RWPE2 (cell line): ENCODE measurements at regions not wholly inside any gene's neighbourhood (a gene's known extent, or its start where the extent isn't known, plus 50 kb on each side); places are given as distances from the start of the nearest gene placed in this dataset.

Source experiments
- ATAC-seq: fragments of 200-7000 bp; cut with Tn5 transposase; 3 replicates; pipeline ENCODE4 v1.9.1; 2021; ENCODE audit warnings: low read depth
- DNase-seq: peaks from one replicate; pipeline ENCODE4 v3.0.0-alpha.2; 2020; ENCODE audit warnings: low spot score
- H3K27ac ChIP-seq: fragments of 450-650 bp; 2 replicates; pipeline ENCODE4 v1.5.1; 2017; ENCODE audit warnings: mild to moderate bottlenecking; ENCODE audit not compliant: poor library complexity, severe bottlenecking
- H3K27me3 ChIP-seq: fragments of 250-450 bp; sonication (Bioruptor Pico); 2 replicates; pipeline ENCODE4 v1.5.1; 2021; ENCODE audit warnings: mild to moderate bottlenecking, moderate library complexity; ENCODE audit not compliant: insufficient read depth, poor library complexity, severe bottlenecking
- H3K36me3 ChIP-seq: fragments of 250-450 bp; sonication (Bioruptor Pico); 2 replicates; pipeline ENCODE4 v1.5.1; 2020; ENCODE audit warnings: low read depth, mild to moderate bottlenecking, moderate library complexity
- H3K4me1 ChIP-seq: fragments of 250-450 bp; sonication (Bioruptor Pico); 2 replicates; pipeline ENCODE4 v1.5.1; 2021; ENCODE audit warnings: mild to moderate bottlenecking, moderate library complexity; ENCODE audit not compliant: insufficient read depth, poor library complexity, severe bottlenecking
- H3K4me3 ChIP-seq: fragments of 250-450 bp; sonication (Bioruptor Pico); 2 replicates; pipeline ENCODE4 v1.5.1; 2021; ENCODE audit warnings: mild to moderate bottlenecking, moderate library complexity; ENCODE audit not compliant: severe bottlenecking
- H3K9me3 ChIP-seq: fragments of 250-450 bp; sonication (Bioruptor Pico); 2 replicates; pipeline ENCODE4 v1.5.1; 2021; ENCODE audit warnings: mild to moderate bottlenecking, moderate library complexity; ENCODE audit not compliant: severe bottlenecking
- TF ChIP-seq, protein P1 (sequence below): fragments of 450-650 bp; IDR thresholded peaks from one replicate; pipeline ENCODE4 v1.5.1; 2017; ENCODE audit warnings: mild to moderate bottlenecking, moderate library complexity; ENCODE audit not compliant: poor library complexity, severe bottlenecking

- no peaks in the 10 kb centered on the region for H3K36me3 ChIP-seq
- H3K27me3 ChIP-seq, result peaks cover 9% of the 10 kb centered on the region
- no peak overlapping the region for H3K27ac ChIP-seq
- DNase-seq (no peak), ATAC-seq (no peak)
- TF ChIP-seq, protein P1, sequence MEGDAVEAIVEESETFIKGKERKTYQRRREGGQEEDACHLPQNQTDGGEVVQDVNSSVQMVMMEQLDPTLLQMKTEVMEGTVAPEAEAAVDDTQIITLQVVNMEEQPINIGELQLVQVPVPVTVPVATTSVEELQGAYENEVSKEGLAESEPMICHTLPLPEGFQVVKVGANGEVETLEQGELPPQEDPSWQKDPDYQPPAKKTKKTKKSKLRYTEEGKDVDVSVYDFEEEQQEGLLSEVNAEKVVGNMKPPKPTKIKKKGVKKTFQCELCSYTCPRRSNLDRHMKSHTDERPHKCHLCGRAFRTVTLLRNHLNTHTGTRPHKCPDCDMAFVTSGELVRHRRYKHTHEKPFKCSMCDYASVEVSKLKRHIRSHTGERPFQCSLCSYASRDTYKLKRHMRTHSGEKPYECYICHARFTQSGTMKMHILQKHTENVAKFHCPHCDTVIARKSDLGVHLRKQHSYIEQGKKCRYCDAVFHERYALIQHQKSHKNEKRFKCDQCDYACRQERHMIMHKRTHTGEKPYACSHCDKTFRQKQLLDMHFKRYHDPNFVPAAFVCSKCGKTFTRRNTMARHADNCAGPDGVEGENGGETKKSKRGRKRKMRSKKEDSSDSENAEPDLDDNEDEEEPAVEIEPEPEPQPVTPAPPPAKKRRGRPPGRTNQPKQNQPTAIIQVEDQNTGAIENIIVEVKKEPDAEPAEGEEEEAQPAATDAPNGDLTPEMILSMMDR, result no peak
- no peaks in the 10 kb centered on the region for H3K9me3 ChIP-seq
- no peaks in the 10 kb centered on the region for H3K4me1 ChIP-seq
- H3K4me3 ChIP-seq, result no peak overlapping the region
These were observed 1586.6 kb downstream of the SI start for GRCh38 chr3:163491714-163492113.

DNA sequence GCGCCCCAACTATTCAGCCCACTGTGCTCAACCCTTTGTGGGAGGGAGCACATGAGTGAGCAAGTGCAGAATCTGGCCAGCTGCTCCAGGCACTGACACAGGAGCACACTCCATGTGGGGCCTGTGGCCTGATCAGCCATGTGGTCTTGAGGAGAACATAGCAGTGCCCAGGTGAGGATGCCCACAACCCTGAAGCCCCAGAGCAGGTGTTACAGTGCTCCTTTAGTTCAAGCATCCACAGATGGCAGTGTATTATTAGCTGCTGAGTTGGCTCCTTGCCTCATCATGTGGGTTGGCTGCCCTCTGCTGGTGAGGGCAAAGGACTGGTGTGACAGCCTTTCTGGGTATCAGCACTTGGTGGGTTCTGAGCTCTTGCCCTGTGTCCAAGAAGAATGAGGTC lies 1588.2 kb downstream of the SI start:
- TF ChIP-seq, protein P1, result peak; percentile 68
- Histone ChIP-seq H3K4me1 (no peaks in the 10 kb centered on the region), H3K36me3 (no peaks in the 10 kb centered on the region), H3K9me3 (no peaks in the 10 kb centered on the region), H3K4me3 (no peak overlapping the region), H3K27ac (no peak overlapping the region), H3K27me3 (peaks cover 4% of the 10 kb centered on the region)
- DNase-seq (no peak), ATAC-seq (peak; percentile 80)

GRCh38 chr3:163482695-163483094 lies 1595.6 kb downstream of the SI start:
- Histone ChIP-seq H3K9me3 (no peaks in the 10 kb centered on the region), H3K27me3 (no peaks in the 10 kb centered on the region), H3K36me3 (no peaks in the 10 kb centered on the region), H3K4me1 (no peaks in the 10 kb centered on the region), H3K4me3 (no peak overlapping the region), H3K27ac (no peak overlapping the region)
- TF ChIP-seq, protein P1, result no peak
- DNase-seq (no peak), ATAC-seq (no peak)

DNA sequence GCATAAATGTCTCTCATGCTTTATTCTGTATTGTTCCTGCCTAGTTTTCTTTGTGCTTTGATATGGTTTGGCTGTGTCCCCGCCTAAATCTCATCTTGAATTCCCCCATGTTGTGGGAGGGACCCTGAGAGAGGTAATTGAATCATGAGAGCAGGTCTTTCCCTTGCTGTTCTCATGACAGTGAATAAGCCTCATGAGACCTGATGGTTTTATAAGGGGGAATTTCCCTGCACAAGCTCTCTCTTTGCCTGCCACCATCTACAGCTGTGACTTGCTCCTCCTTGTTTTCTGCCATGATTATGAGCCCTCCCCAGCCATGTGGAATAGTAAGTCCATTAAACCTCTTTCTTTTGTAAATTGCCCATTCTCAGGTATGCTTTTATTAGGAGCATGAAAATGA lies 1596.6 kb downstream of the SI start:
- H3K36me3 ChIP-seq, result no peaks in the 10 kb centered on the region
- no peaks in the 10 kb centered on the region for H3K27me3 ChIP-seq
- H3K4me1 ChIP-seq, result no peaks in the 10 kb centered on the region
- no peak overlapping the region for H3K4me3 ChIP-seq
- no peaks in the 10 kb centered on the region for H3K9me3 ChIP-seq
- TF ChIP-seq, protein P1, result no peak
- ATAC-seq (no peak), DNase-seq (no peak)
- H3K27ac ChIP-seq, result no peak overlapping the region

DNA sequence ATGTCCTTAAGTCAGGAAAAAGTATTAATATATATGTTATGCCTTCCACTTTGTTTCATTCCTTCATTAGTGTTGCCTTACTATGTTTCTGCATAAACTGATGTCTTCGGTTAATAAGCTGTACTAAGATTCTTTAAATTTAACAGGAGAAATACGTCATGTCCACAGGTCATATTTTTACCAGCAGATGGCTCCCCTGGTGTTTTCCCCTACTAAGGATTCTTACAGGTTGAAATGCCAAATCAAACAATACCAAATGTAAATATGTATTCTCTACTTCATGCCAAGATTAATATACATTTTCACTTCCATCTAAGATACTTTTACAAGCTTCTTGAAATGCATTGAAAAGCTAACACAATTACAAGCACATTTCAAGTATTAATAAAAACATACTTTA lies 1602.1 kb downstream of the SI start:
- DNase-seq (no peak), ATAC-seq (no peak)
- TF ChIP-seq, protein P1, result peak; percentile 53

More for the DNA sequence above, 1602.1 kb downstream of the SI start:
- Histone ChIP-seq H3K4me1 (no peaks in the 10 kb centered on the region), H3K36me3 (no peaks in the 10 kb centered on the region), H3K27ac (no peak overlapping the region), H3K27me3 (no peaks in the 10 kb centered on the region), H3K9me3 (no peaks in the 10 kb centered on the region), H3K4me3 (no peak overlapping the region)
